ENCODE measurements at regions not wholly inside any gene's neighbourhood (a gene's known extent, or its start where the extent isn't known, plus 50 kb on each side); places are given as distances from the start of the nearest gene placed in this dataset.

- ATAC-seq (ENCODE audit: low read depth in 2 of 2): no peak
- no peaks in the 10 kb centered on the region for H3K4me1 Mint-ChIP-seq
- no peaks in the 10 kb centered on the region for H3K4me1 ChIP-seq (ENCODE audit: control insufficient read depth, insufficient read depth, low read length, poor library complexity, severe bottlenecking)
Observed at GRCh38 chr4:156503119-156503518, 468.5 kb downstream of the PDGFC start.

GRCh38 chr4:156501962-156502361 is 469.6 kb downstream of the PDGFC start:
- DNase-seq (no peak), ATAC-seq (ENCODE audit: low read depth in 2 of 2) (no peak)
- Histone ChIP-seq H3K36me3 (ENCODE audit: control insufficient read depth, insufficient read depth, low read length) (no peaks in the 10 kb centered on the region), H3K27ac (ENCODE audit: insufficient read depth, low read length, poor library complexity, severe bottlenecking) (no peak overlapping the region), H3K4me1 (ENCODE audit: control insufficient read depth, insufficient read depth, low read length, poor library complexity, severe bottlenecking) (no peaks in the 10 kb centered on the region), H3K9me3 (ENCODE audit: control insufficient read depth in 2 of 2, low read length in 2 of 2) (no peaks in the 10 kb centered on the region), H3K27me3 (ENCODE audit: control insufficient read depth, insufficient read depth, low read length) (no peaks in the 10 kb centered on the region), H3K4me3 (ENCODE audit: low read depth, low read length) (no peak overlapping the region)
- no peaks in the 10 kb centered on the region for H3K27me3 Mint-ChIP-seq
- no peaks in the 10 kb centered on the region for H3K4me1 Mint-ChIP-seq
- no peak overlapping the region for H3K27ac Mint-ChIP-seq
- H3K36me3 Mint-ChIP-seq: no peaks in the 10 kb centered on the region
- H3K9me3 Mint-ChIP-seq: peaks cover 5 to 32% (median 7%) of the 10 kb centered on the region in 7 donors
- no peak overlapping the region for H3K4me3 Mint-ChIP-seq

More at GRCh38 chr4:156503119-156503518, 468.5 kb downstream of the PDGFC start:
- Histone ChIP-seq H3K27ac (ENCODE audit: insufficient read depth, low read length, poor library complexity, severe bottlenecking) (no peak overlapping the region), H3K36me3 (ENCODE audit: control insufficient read depth, insufficient read depth, low read length) (no peaks in the 10 kb centered on the region), H3K4me3 (ENCODE audit: low read depth, low read length) (no peak overlapping the region), H3K9me3 (ENCODE audit: control insufficient read depth in 2 of 2, low read length in 2 of 2) (no peaks in the 10 kb centered on the region), H3K27me3 (ENCODE audit: control insufficient read depth, insufficient read depth, low read length) (no peaks in the 10 kb centered on the region)
- Mint-ChIP-seq H3K36me3 (no peaks in the 10 kb centered on the region), H3K27ac (no peak overlapping the region), H3K4me3 (no peak overlapping the region), H3K9me3 (peaks cover 5 to 38% (median 7%) of the 10 kb centered on the region in 7 donors), H3K27me3 (no peaks in the 10 kb centered on the region)
- DNase-seq: no peak

GRCh38 chr4:156499684-156500083 is 471.9 kb downstream of the PDGFC start:
- no peaks in the 10 kb centered on the region for H3K27me3 Mint-ChIP-seq
- Histone ChIP-seq H3K36me3 (ENCODE audit: control insufficient read depth, insufficient read depth, low read length) (no peaks in the 10 kb centered on the region), H3K4me3 (ENCODE audit: low read depth, low read length) (no peak overlapping the region), H3K27me3 (ENCODE audit: control insufficient read depth, insufficient read depth, low read length) (no peaks in the 10 kb centered on the region), H3K4me1 (ENCODE audit: control insufficient read depth, insufficient read depth, low read length, poor library complexity, severe bottlenecking) (no peaks in the 10 kb centered on the region), H3K9me3 (ENCODE audit: control insufficient read depth in 2 of 2, low read length in 2 of 2) (no peaks in the 10 kb centered on the region), H3K27ac (ENCODE audit: insufficient read depth, low read length, poor library complexity, severe bottlenecking) (no peak overlapping the region)
- H3K27ac Mint-ChIP-seq: no peak overlapping the region
- no peaks in the 10 kb centered on the region for H3K4me1 Mint-ChIP-seq
- peaks cover 4 to 21% (median 7%) of the 10 kb centered on the region in 7 donors for H3K9me3 Mint-ChIP-seq
- H3K36me3 Mint-ChIP-seq: no peaks in the 10 kb centered on the region
- no peak for ATAC-seq (ENCODE audit: low read depth in 2 of 2)
- H3K4me3 Mint-ChIP-seq: no peak overlapping the region
- DNase-seq: no peak

DNA sequence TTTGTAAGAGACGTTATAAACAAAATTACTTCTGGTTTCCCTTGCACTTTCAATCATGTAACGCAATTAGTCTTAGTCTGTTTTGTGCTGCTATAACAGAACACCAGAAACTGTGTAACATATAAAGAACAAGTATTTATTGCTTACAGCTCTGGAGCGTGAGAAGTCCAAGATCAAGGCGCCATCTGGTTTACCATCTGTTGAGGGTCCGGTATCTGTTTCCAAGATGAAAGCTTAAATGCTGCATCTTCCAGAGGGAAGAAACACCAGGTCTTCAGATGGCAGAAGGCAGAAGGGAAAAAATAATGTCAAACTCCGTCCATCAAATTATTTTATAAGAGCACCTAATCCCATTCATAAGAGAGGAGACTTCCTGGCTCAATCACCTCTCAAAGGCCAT is 474.1 kb downstream of the PDGFC start:
- Histone ChIP-seq H3K9me3 (ENCODE audit: control insufficient read depth in 2 of 2, low read length in 2 of 2) (no peaks in the 10 kb centered on the region), H3K4me3 (ENCODE audit: low read depth, low read length) (no peak overlapping the region), H3K4me1 (ENCODE audit: control insufficient read depth, insufficient read depth, low read length, poor library complexity, severe bottlenecking) (no peaks in the 10 kb centered on the region), H3K36me3 (ENCODE audit: control insufficient read depth, insufficient read depth, low read length) (no peaks in the 10 kb centered on the region), H3K27ac (ENCODE audit: insufficient read depth, low read length, poor library complexity, severe bottlenecking) (no peak overlapping the region), H3K27me3 (ENCODE audit: control insufficient read depth, insufficient read depth, low read length) (no peaks in the 10 kb centered on the region)
- Mint-ChIP-seq H3K4me3 (no peak overlapping the region), H3K27me3 (no peaks in the 10 kb centered on the region), H3K9me3 (peaks cover 0 to 12% (median 3%) of the 10 kb centered on the region in 7 donors), H3K36me3 (no peaks in the 10 kb centered on the region), H3K27ac (no peak overlapping the region), H3K4me1 (no peaks in the 10 kb centered on the region)
- ATAC-seq (ENCODE audit: low read depth in 2 of 2): no peak
- DNase-seq: no peak

DNA sequence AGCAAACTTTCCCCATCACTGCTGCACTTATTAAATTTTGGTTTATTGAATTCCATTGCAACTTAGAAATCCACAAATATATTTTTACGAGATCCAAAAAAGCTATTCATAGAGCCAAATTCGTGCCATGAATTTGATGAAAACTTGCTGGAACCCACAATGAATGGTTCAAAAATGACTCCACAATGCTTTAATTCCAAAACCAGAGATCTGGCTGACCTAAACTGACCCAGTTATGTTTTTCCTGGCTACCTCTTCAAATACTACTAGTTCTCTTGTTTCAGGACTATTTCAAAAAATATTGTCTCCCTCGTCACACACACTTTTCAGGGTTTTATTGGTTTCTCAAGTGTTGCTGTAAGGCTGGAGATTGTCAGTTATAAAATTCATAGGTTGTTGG is 474.8 kb downstream of the PDGFC start:
- Mint-ChIP-seq H3K27ac (no peak overlapping the region), H3K36me3 (no peaks in the 10 kb centered on the region), H3K4me3 (no peak overlapping the region), H3K27me3 (no peaks in the 10 kb centered on the region), H3K4me1 (no peaks in the 10 kb centered on the region), H3K9me3 (peaks cover 0 to 12% (median 3%) of the 10 kb centered on the region in 7 donors)
- no peak for DNase-seq
- Histone ChIP-seq H3K27ac (ENCODE audit: insufficient read depth, low read length, poor library complexity, severe bottlenecking) (no peak overlapping the region), H3K4me1 (ENCODE audit: control insufficient read depth, insufficient read depth, low read length, poor library complexity, severe bottlenecking) (no peaks in the 10 kb centered on the region), H3K36me3 (ENCODE audit: control insufficient read depth, insufficient read depth, low read length) (no peaks in the 10 kb centered on the region), H3K9me3 (ENCODE audit: control insufficient read depth in 2 of 2, low read length in 2 of 2) (no peaks in the 10 kb centered on the region), H3K27me3 (ENCODE audit: control insufficient read depth, insufficient read depth, low read length) (no peaks in the 10 kb centered on the region), H3K4me3 (ENCODE audit: low read depth, low read length) (no peak overlapping the region)
- ATAC-seq (ENCODE audit: low read depth in 2 of 2): no peak

DNA sequence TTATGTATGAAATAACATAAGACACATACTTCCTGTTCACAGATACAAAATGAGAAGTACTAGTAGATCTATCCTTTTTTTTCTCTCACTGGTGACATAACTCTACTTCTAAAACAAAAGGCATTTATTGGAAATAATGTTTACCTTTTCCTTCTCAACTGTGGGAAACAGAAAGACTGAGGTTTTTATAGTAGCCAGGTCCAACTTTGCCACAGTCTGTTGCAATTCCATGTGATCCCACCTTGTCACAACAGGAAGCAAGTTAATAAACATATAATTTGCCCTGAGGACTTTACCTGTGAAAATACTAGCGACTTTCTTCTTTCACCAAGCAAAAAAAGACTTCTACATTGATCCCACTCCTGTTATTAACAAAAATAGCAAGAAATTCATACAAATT is 475.8 kb downstream of the PDGFC start:
- ATAC-seq (ENCODE audit: low read depth in 2 of 2) (no peak), DNase-seq (no peak)
- H3K27ac ChIP-seq (ENCODE audit: insufficient read depth, low read length, poor library complexity, severe bottlenecking): no peak overlapping the region
- no peak overlapping the region for H3K4me3 Mint-ChIP-seq
- H3K27me3 Mint-ChIP-seq: no peaks in the 10 kb centered on the region
- no peaks in the 10 kb centered on the region for H3K36me3 Mint-ChIP-seq
- H3K4me3 ChIP-seq (ENCODE audit: low read depth, low read length): no peak overlapping the region
- H3K27ac Mint-ChIP-seq: no peak overlapping the region
- H3K4me1 ChIP-seq (ENCODE audit: control insufficient read depth, insufficient read depth, low read length, poor library complexity, severe bottlenecking): no peaks in the 10 kb centered on the region
- no peaks in the 10 kb centered on the region for H3K4me1 Mint-ChIP-seq
- no peaks in the 10 kb centered on the region for H3K27me3 ChIP-seq (ENCODE audit: control insufficient read depth, insufficient read depth, low read length)
- H3K9me3 Mint-ChIP-seq: peaks cover 0 to 14% (median 2%) of the 10 kb centered on the region in 7 donors
- H3K9me3 ChIP-seq (ENCODE audit: control insufficient read depth in 2 of 2, low read length in 2 of 2): no peaks in the 10 kb centered on the region
- no peaks in the 10 kb centered on the region for H3K36me3 ChIP-seq (ENCODE audit: control insufficient read depth, insufficient read depth, low read length)

GRCh38 chr4:156495091-156495490 is 476.5 kb downstream of the PDGFC start:
- no peaks in the 10 kb centered on the region for H3K27me3 ChIP-seq (ENCODE audit: control insufficient read depth, insufficient read depth, low read length)
- no peak overlapping the region for H3K27ac Mint-ChIP-seq
- H3K36me3 ChIP-seq (ENCODE audit: control insufficient read depth, insufficient read depth, low read length): no peaks in the 10 kb centered on the region
- H3K4me1 Mint-ChIP-seq: no peaks in the 10 kb centered on the region
- DNase-seq (no peak), ATAC-seq (ENCODE audit: low read depth in 2 of 2) (no peak)
- peaks cover 0 to 12% (median 2%) of the 10 kb centered on the region in 7 donors for H3K9me3 Mint-ChIP-seq
- no peaks in the 10 kb centered on the region for H3K4me1 ChIP-seq (ENCODE audit: control insufficient read depth, insufficient read depth, low read length, poor library complexity, severe bottlenecking)
- no peaks in the 10 kb centered on the region for H3K36me3 Mint-ChIP-seq
- no peak overlapping the region for H3K27ac ChIP-seq (ENCODE audit: insufficient read depth, low read length, poor library complexity, severe bottlenecking)
- H3K9me3 ChIP-seq (ENCODE audit: control insufficient read depth in 2 of 2, low read length in 2 of 2): no peaks in the 10 kb centered on the region
- no peaks in the 10 kb centered on the region for H3K27me3 Mint-ChIP-seq
- H3K4me3 ChIP-seq (ENCODE audit: low read depth, low read length): no peak overlapping the region
- no peak overlapping the region for H3K4me3 Mint-ChIP-seq

DNA sequence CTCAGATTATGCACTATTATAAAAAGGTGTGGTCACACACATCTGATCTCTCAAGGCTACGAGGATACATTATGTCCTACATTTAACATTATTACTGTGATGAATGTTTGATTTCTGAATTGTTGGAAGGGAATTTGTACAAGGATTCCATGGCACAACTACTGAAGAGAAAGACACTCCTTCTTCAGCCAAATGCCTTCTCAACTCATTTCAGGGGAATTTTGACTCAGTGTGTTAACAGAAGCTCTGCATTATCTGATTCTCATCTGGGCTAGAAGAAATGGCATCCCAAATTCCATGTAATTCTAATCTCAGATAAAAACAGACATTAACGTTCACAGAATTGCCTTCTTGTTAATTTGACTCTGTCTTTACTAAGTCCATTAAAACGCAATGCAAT is 477.7 kb downstream of the PDGFC start:
- no peak overlapping the region for H3K4me3 Mint-ChIP-seq
- H3K9me3 Mint-ChIP-seq: peaks cover 0 to 12% (median 2%) of the 10 kb centered on the region in 7 donors
- DNase-seq (no peak), ATAC-seq (ENCODE audit: low read depth in 2 of 2) (no peak)
- Histone ChIP-seq H3K9me3 (ENCODE audit: control insufficient read depth in 2 of 2, low read length in 2 of 2) (no peaks in the 10 kb centered on the region), H3K4me1 (ENCODE audit: control insufficient read depth, insufficient read depth, low read length, poor library complexity, severe bottlenecking) (no peaks in the 10 kb centered on the region), H3K27me3 (ENCODE audit: control insufficient read depth, insufficient read depth, low read length) (no peaks in the 10 kb centered on the region), H3K4me3 (ENCODE audit: low read depth, low read length) (no peak overlapping the region), H3K36me3 (ENCODE audit: control insufficient read depth, insufficient read depth, low read length) (no peaks in the 10 kb centered on the region), H3K27ac (ENCODE audit: insufficient read depth, low read length, poor library complexity, severe bottlenecking) (no peak overlapping the region)
- no peaks in the 10 kb centered on the region for H3K36me3 Mint-ChIP-seq
- H3K27ac Mint-ChIP-seq: no peak overlapping the region
- no peaks in the 10 kb centered on the region for H3K27me3 Mint-ChIP-seq
- H3K4me1 Mint-ChIP-seq: no peaks in the 10 kb centered on the region

Measured in CD4-positive, CD25-positive, alpha-beta regulatory T cell (primary cell).